OCI-LY7 (cell line): ENCODE measurements at regions not wholly inside any gene's neighbourhood (a gene's known extent, or its start where the extent isn't known, plus 50 kb on each side); places are given as distances from the start of the nearest gene placed in this dataset.

ENCODE experiments used
- BruUV-seq: library from RNA; stranded (reverse); fragments of 400-500 nt; replicated peaks from 2 replicates; lab custom pipeline; 2021; lab: Mats Ljungman, UMichigan
- CTCF ChIA-PET: fragments of 300-600 bp; sonication (Branson Sonifier 250); formaldehyde crosslinking; loops from one replicate; lab custom pipeline; 2022; ENCODE audit warnings: antibody characterized with exemption; ENCODE audit not compliant: unreplicated experiment; lab: Charles Lee
- POLR2A ChIA-PET: fragments of 300-600 bp; sonication (Branson Sonifier 250); formaldehyde crosslinking; loops from one replicate; lab custom pipeline; 2022; ENCODE audit warnings: antibody characterized with exemption; lab: Charles Lee
- DNase-seq: peaks from one replicate; pipeline ENCODE4 v3.0.0-alpha.2; 2015; ENCODE audit warnings: low spot score
- H2AFZ ChIP-seq: fragments of 200-600 bp; sonication (generic), shearing (Covaris generic); 2 replicates; pipeline ENCODE4 v1.6.1; 2014; ENCODE audit warnings: mild to moderate bottlenecking, antibody characterized with exemption, low read length, moderate library complexity
- H3K27ac ChIP-seq: fragments of 200-600 bp; sonication (generic); 2 replicates; pipeline ENCODE4 v1.5.1; 2014; ENCODE audit warnings: mixed run types, low read depth, mild to moderate bottlenecking, moderate library complexity, low read length, inconsistent platforms; ENCODE audit not compliant: poor library complexity, severe bottlenecking
- H3K36me3 ChIP-seq: fragments of 200-600 bp; sonication (generic); 2 replicates; pipeline ENCODE4 v1.6.1; 2014; ENCODE audit warnings: mild to moderate bottlenecking, antibody characterized with exemption, low read length, moderate library complexity, mixed read lengths; ENCODE audit not compliant: insufficient read depth
- H3K4me1 ChIP-seq: fragments of 200-600 bp; sonication (generic); 2 replicates; pipeline ENCODE4 v1.5.1; 2014; ENCODE audit warnings: mild to moderate bottlenecking, low read length; ENCODE audit not compliant: insufficient read depth, poor library complexity, severe bottlenecking
- H3K4me2 ChIP-seq: fragments of 200-600 bp; sonication (generic); 2 replicates; pipeline ENCODE4 v1.6.1; 2014; ENCODE audit warnings: mild to moderate bottlenecking, low read length
- H3K4me3 ChIP-seq: fragments of 200-600 bp; sonication (generic); 2 replicates; pipeline ENCODE4 v1.5.1; 2014; ENCODE audit warnings: mild to moderate bottlenecking, low read depth, low read length; ENCODE audit not compliant: poor library complexity, severe bottlenecking
- H3K79me2 ChIP-seq: fragments of 200-600 bp; sonication (generic); 2 replicates; pipeline ENCODE4 v1.6.1; 2016; ENCODE audit warnings: low read depth, mild to moderate bottlenecking, low read length, moderate library complexity, mixed read lengths; ENCODE audit not compliant: insufficient read depth
- H3K9me2 ChIP-seq: fragments of 200-600 bp; sonication (generic); 2 replicates; pipeline ENCODE4 v1.6.1; 2016; ENCODE audit warnings: mild to moderate bottlenecking, low read length, mixed read lengths; ENCODE audit not compliant: insufficient read depth
- H3K9me3 ChIP-seq: fragments of 200-600 bp; sonication (generic); 2 replicates; pipeline ENCODE4 v1.6.1; 2014; ENCODE audit warnings: mild to moderate bottlenecking, mixed run types, low read length, mixed read lengths
- H4K20me1 ChIP-seq: fragments of 200-600 bp; sonication (generic); 2 replicates; pipeline ENCODE4 v1.6.1; 2014; ENCODE audit warnings: mild to moderate bottlenecking, antibody characterized with exemption, low read length, moderate library complexity, mixed read lengths; ENCODE audit not compliant: insufficient read depth
- CTCF ChIP-seq: fragments of 200-600 bp; sonication (generic); conservative IDR thresholded peaks from 2 replicates; pipeline ENCODE4 v1.5.1; 2014; ENCODE audit warnings: mild to moderate bottlenecking, antibody characterized with exemption, low read length, moderate library complexity, mixed read lengths
- EZH2phosphoT487 ChIP-seq: fragments of 200-600 bp; sonication (generic); IDR thresholded peaks from 2 replicates; pipeline ENCODE4 v1.6.1; 2018; ENCODE audit warnings: low read depth, borderline replicate concordance, mild to moderate bottlenecking, mixed run types, antibody characterized with exemption, low read length, moderate library complexity, mixed read lengths
- intact Hi-C: fragments of 100-400 bp; cut with micrococcal nuclease; formaldehyde crosslinking; loops from one replicate; pipeline ENCODE4 v1.10.0; 2022; ENCODE audit not compliant: unreplicated experiment

- no peak overlapping the region for H3K4me3 ChIP-seq
Observed at GRCh38 chr2:48120759-48121242, 193.7 kb upstream of the FOXN2 start.

GRCh38 chr2:48122166-48122565, 192.3 kb upstream of the FOXN2 start:
- no TSS peak for BruUV-seq
- H3K4me3 ChIP-seq = no peak overlapping the region

More at GRCh38 chr2:48120759-48121242, 193.7 kb upstream of the FOXN2 start:
- intact Hi-C loops = loop anchor here (5.0 kb wide), 1 partner anchor 38 kb away; no protein-coding TSS in a partner anchor
- no peak overlapping the region for H3K27ac ChIP-seq
- H3K4me2 ChIP-seq = no peak overlapping the region
- no peaks in the 10 kb centered on the region for H3K4me1 ChIP-seq
- no TSS peak for BruUV-seq
- H3K79me2 ChIP-seq = no peaks in the 10 kb centered on the region
- ChIA-PET POLR2A (interaction anchor here (0.6 kb wide), 1 partner anchor 733 kb away, joined by 3 read pairs; no protein-coding TSS in a partner anchor), CTCF (no interaction called here)
- TF ChIP-seq CTCF = no peak
- no peak for TF ChIP-seq EZH2phosphoT487
- H2AFZ ChIP-seq = no peak overlapping the region
- no peak for DNase-seq
- no peaks in the 10 kb centered on the region for H3K9me3 ChIP-seq
- H3K9me2 ChIP-seq = no peaks in the 10 kb centered on the region
- H4K20me1 ChIP-seq = no peaks in the 10 kb centered on the region
- no peaks in the 10 kb centered on the region for H3K36me3 ChIP-seq

More at GRCh38 chr2:48122166-48122565, 192.3 kb upstream of the FOXN2 start:
- Histone ChIP-seq H2AFZ (no peak overlapping the region), H3K9me2 (no peaks in the 10 kb centered on the region), H3K9me3 (no peaks in the 10 kb centered on the region), H3K4me2 (no peak overlapping the region), H3K27ac (no peak overlapping the region), H3K36me3 (no peaks in the 10 kb centered on the region), H3K79me2 (no peaks in the 10 kb centered on the region), H4K20me1 (no peaks in the 10 kb centered on the region), H3K4me1 (no peaks in the 10 kb centered on the region)
- DNase-seq = no peak
- POLR2A ChIA-PET = no interaction called here
- CTCF ChIA-PET = no interaction called here
- intact Hi-C loops = loop anchor here (5.0 kb wide), 1 partner anchor 40 kb away; no protein-coding TSS in a partner anchor
- TF ChIP-seq EZH2phosphoT487 = no peak
- TF ChIP-seq CTCF = no peak
